ENCODE measurements at regions not wholly inside any gene's neighbourhood (a gene's known extent, or its start where the extent isn't known, plus 50 kb on each side); places are given as distances from the start of the nearest gene placed in this dataset.

DNA sequence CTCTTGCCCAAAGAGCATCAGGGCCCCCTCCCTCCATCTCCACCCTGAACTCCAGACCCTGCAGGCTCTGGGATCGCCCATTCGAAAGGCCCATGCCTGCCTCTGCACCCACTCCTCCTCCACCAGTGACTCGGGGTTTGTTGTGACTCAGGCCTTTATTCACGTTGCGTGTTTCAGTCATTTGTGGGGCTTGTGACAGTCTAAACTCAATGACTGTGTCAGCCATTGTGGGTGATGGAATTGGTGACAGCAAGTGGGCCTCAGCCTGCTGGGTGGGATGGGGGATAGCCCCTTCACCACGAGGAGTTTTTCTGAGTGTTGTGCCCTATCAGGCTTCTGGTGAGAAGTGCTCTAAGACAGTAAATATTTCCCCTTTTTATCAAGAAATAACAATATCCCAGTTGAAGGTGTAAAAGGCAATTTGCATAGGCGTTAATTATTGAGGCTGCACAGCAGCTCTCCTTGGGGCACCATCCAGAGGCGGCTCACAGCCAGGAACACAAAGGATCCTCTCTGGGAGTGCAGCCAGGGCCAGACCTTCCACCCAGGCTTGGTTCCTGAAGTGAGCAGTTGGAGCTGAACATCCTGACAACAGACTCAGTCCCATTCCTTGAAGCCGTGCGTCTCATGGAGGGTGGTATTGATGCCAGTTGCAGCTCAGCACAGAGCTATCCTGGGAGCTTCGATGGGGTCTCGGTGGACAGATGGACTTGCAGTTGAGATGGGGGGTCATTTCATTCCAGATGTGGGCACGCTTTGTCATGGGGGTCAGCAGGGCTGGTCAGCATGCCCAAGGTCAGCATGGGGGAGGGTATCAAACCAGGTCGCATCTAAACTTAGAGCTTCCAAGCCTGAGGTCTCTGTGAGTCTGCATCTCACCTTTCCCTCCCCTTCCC lies 135.6 kb upstream of the CACNA1E start:
- 84% methylated on average over 9 of the region's 14 CpGs for WGBS (ENCODE audit: insufficient coverage)
- Histone ChIP-seq H3K4me3 (ENCODE audit: low read length) (no peak overlapping the region), H3K36me3 (ENCODE audit: control insufficient read depth, insufficient read depth, low read length) (no peaks in the 10 kb centered on the region), H3K4me1 (ENCODE audit: control insufficient read depth, insufficient read depth, low read length) (no peaks in the 10 kb centered on the region), H3K9me3 (replicated peaks; ENCODE audit: control insufficient read depth, low read depth, low read length) (no peaks in the 10 kb centered on the region), H3K27ac (ENCODE audit: low read length) (no peak overlapping the region), H3K27me3 (ENCODE audit: control insufficient read depth, insufficient read depth, low read length) (no peaks in the 10 kb centered on the region)
- DNase-seq, result no peak

DNA sequence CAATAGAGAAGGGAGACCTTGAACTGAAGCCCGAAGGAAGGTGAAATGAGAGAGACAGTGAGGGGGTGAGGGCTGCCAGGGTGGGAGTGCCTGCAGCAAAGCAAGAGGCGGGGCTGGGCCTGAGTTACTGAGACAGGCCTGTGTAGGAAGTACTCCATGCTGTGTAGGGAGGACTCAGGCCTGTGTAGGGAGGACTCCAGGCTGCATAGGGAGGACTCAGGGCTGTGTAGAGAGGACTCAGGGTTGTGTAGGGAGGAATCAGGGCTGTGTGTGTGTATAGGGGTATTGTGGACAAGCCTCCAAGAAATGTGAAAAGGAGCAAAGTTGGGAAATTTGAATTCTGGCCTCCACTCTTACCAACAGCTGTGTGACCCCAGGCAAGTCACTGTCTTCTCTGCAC lies 133.8 kb upstream of the CACNA1E start:
- DNase-seq, result no peak
- Histone ChIP-seq H3K36me3 (ENCODE audit: control insufficient read depth, insufficient read depth, low read length) (no peaks in the 10 kb centered on the region), H3K27ac (ENCODE audit: low read length) (no peak overlapping the region), H3K9me3 (replicated peaks; ENCODE audit: control insufficient read depth, low read depth, low read length) (no peaks in the 10 kb centered on the region), H3K4me3 (ENCODE audit: low read length) (no peak overlapping the region), H3K4me1 (ENCODE audit: control insufficient read depth, insufficient read depth, low read length) (no peaks in the 10 kb centered on the region), H3K27me3 (ENCODE audit: control insufficient read depth, insufficient read depth, low read length) (no peaks in the 10 kb centered on the region)
- WGBS (ENCODE audit: insufficient coverage), result 76% methylated on average over 2 of the region's 2 CpGs

DNA sequence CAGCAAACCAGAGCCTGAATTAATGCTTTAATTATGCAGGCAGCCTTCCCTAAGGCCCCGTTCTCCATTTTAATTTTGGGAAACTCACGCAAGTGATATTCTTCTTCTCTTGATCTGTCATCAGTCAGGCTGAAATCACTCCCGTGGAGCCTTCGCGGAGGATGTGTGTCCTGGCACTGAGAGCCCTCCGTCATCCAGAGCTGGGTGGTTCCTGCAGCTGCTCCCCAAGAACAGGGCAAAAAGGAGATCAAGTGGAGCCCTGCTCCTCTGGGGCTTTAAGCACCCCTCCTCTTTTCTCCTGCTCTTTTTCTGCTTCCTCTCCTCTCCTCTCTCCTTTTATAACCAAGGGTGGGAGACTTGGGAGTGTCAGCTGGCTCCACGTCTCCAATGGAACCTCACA lies 133.2 kb upstream of the CACNA1E start:
- no peaks in the 10 kb centered on the region for H3K36me3 ChIP-seq (ENCODE audit: control insufficient read depth, insufficient read depth, low read length)
- H3K4me1 ChIP-seq (ENCODE audit: control insufficient read depth, insufficient read depth, low read length), result no peaks in the 10 kb centered on the region
- H3K27me3 ChIP-seq (ENCODE audit: control insufficient read depth, insufficient read depth, low read length), result no peaks in the 10 kb centered on the region
- H3K9me3 ChIP-seq (replicated peaks; ENCODE audit: control insufficient read depth, low read depth, low read length), result no peaks in the 10 kb centered on the region
- H3K27ac ChIP-seq (ENCODE audit: low read length), result no peak overlapping the region
- no peak overlapping the region for H3K4me3 ChIP-seq (ENCODE audit: low read length)
- WGBS (ENCODE audit: insufficient coverage), result 72% methylated on average over 7 of the region's 7 CpGs
- DNase-seq, result no peak

DNA sequence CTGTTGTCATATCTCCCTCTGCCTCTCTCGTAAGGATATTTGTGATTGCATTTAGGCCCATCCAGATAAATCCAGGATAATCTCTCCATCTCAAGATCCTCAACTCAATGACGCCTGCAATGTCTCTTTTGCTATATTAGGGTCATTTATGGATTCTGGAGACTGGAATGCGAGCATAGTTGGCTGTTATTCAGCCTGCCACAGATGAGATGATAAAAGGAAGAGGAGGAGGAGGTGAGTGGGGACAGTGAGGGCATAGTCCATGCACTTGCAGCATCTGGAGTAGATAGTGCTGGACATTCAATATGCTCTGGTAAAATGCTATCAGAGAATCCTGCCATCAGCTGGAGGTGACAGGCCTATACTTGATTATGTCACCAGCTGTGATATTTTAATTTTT lies 131.6 kb upstream of the CACNA1E start:
- no peak overlapping the region for H3K4me3 ChIP-seq (ENCODE audit: low read length)
- no peaks in the 10 kb centered on the region for H3K27me3 ChIP-seq (ENCODE audit: control insufficient read depth, insufficient read depth, low read length)
- H3K27ac ChIP-seq (ENCODE audit: low read length), result no peak overlapping the region
- DNase-seq, result no peak
- WGBS (ENCODE audit: insufficient coverage), result 80% methylated on average over 1 of the region's 3 CpGs
- H3K36me3 ChIP-seq (ENCODE audit: control insufficient read depth, insufficient read depth, low read length), result no peaks in the 10 kb centered on the region
- H3K4me1 ChIP-seq (ENCODE audit: control insufficient read depth, insufficient read depth, low read length), result peaks cover 4% of the 10 kb centered on the region
- no peaks in the 10 kb centered on the region for H3K9me3 ChIP-seq (replicated peaks; ENCODE audit: control insufficient read depth, low read depth, low read length)

DNA sequence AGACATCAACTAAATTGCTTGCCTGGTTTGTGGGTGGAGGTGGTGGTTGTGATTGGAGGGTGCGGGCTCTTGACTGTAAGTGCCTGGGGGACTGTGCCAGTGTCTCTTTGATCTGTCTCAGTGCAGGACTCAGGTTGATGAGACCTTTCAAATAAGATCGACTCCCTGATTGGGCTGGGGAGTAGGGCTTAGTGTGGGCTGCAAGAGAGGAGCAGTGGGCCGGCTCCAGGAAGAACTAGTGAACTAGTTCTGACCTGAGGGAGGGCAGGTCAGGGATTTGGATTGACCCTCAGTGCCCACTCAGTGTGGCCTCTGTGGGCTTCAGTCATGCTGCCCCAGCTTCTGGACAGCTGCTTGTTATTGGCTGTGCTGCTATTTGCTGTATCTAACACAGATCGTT lies 130.6 kb upstream of the CACNA1E start:
- H3K4me1 ChIP-seq (ENCODE audit: control insufficient read depth, insufficient read depth, low read length), result peaks cover 8% of the 10 kb centered on the region
- H3K36me3 ChIP-seq (ENCODE audit: control insufficient read depth, insufficient read depth, low read length), result no peaks in the 10 kb centered on the region
- no peak overlapping the region for H3K4me3 ChIP-seq (ENCODE audit: low read length)
- peaks cover 2% of the 10 kb centered on the region for H3K27me3 ChIP-seq (ENCODE audit: control insufficient read depth, insufficient read depth, low read length)
- WGBS (ENCODE audit: insufficient coverage), result 84% methylated on average over 3 of the region's 4 CpGs
- no peaks in the 10 kb centered on the region for H3K9me3 ChIP-seq (replicated peaks; ENCODE audit: control insufficient read depth, low read depth, low read length)
- DNase-seq, result no peak
- no peak overlapping the region for H3K27ac ChIP-seq (ENCODE audit: low read length)

DNA sequence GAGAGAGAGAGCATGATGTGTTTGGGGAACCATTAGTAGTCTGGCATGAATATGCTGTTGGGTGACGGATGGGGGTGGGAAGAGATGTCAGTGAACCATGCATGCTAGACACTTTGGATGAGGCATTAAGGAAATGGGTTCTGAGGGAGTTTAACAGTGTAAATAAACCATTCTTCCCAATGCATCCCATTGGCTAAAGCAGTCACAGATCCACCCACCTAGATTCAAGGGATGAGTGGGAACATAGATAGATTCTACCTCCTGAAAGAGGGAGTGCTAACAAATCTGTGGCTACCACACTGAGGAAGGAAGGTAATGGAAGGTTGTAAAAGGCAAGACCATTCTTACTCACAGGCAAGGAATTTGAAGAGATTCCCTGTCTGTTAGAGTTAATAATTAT lies 129.8 kb upstream of the CACNA1E start:
- Histone ChIP-seq H3K9me3 (replicated peaks; ENCODE audit: control insufficient read depth, low read depth, low read length) (no peaks in the 10 kb centered on the region), H3K4me3 (ENCODE audit: low read length) (no peak overlapping the region), H3K27ac (ENCODE audit: low read length) (no peak overlapping the region), H3K4me1 (ENCODE audit: control insufficient read depth, insufficient read depth, low read length) (peaks cover 8% of the 10 kb centered on the region), H3K27me3 (ENCODE audit: control insufficient read depth, insufficient read depth, low read length) (peaks cover 2% of the 10 kb centered on the region), H3K36me3 (ENCODE audit: control insufficient read depth, insufficient read depth, low read length) (no peaks in the 10 kb centered on the region)
- no peak for DNase-seq
- WGBS (ENCODE audit: insufficient coverage), result no CpG with 5 or more reads among the region's 1 CpG

DNA sequence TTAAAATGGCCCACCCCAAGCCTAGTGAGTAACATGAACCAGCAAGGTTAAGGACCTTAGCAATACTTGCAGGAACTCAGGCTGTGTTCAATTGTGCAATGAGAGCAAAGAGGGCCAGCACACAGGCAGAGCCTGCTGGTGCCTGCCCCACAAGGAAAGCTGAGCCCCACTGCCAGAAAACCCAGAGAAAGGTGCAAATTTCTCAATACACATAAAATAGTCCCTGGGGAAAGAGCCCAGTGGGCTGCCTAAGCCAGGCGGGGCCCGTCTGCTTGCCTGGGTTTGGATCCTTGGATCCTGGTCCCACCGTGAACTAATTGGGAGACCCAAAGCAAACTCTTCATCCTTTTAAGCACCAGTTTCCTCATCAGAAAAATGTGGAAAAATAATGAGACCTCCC lies 128.5 kb upstream of the CACNA1E start:
- Histone ChIP-seq H3K27ac (ENCODE audit: low read length) (no peak overlapping the region), H3K4me1 (ENCODE audit: control insufficient read depth, insufficient read depth, low read length) (peaks cover 8% of the 10 kb centered on the region), H3K36me3 (ENCODE audit: control insufficient read depth, insufficient read depth, low read length) (no peaks in the 10 kb centered on the region), H3K9me3 (replicated peaks; ENCODE audit: control insufficient read depth, low read depth, low read length) (no peaks in the 10 kb centered on the region), H3K27me3 (ENCODE audit: control insufficient read depth, insufficient read depth, low read length) (peaks cover 2% of the 10 kb centered on the region), H3K4me3 (ENCODE audit: low read length) (no peak overlapping the region)
- DNase-seq, result no peak
- WGBS (ENCODE audit: insufficient coverage), result 90% methylated on average over 2 of the region's 3 CpGs

DNA sequence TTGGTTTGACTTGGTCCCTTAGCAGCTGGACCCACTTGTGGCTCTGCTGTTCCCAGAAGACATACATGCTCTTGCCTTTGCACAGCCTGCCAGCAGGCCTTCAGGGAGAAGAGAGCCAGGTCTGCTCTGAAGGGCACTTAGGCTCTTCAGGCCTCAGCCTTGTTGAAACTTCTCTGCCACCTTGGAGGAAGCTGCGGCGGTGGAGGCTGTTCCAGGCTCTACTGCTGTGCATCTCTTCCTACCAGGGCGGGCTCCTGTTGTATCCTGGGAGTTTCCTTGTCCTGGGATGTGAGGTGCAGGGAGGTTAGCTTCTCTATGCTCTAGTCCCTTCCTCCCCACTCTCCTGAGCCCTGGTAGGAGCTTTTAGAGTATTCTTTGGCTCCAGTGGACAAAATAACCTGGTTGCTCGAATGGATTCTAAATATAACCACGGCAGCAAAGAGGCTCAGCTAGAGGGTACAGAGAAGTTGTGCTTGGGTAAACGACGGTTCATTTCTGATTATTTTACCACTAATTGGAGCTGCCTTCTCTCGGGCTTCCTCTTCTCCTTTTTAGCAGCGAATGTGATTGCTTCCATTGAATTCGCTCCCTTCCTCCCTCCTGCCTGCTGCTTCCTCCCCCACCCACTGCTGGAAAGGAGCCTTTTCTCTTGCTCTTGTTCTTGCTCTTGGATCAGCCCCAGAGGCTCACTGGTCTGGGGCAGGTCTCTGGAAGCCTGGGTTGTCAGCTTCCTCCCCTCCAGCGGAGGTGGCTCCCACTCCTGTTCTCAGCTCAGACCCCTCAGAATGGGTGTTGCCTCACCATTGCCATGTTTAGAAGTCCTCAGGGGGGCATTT lies 126.6 kb upstream of the CACNA1E start:
- H3K9me3 ChIP-seq (replicated peaks; ENCODE audit: control insufficient read depth, low read depth, low read length), result no peaks in the 10 kb centered on the region
- H3K4me3 ChIP-seq (ENCODE audit: low read length), result no peak overlapping the region
- no peak overlapping the region for H3K27ac ChIP-seq (ENCODE audit: low read length)
- peaks cover 8% of the 10 kb centered on the region for H3K4me1 ChIP-seq (ENCODE audit: control insufficient read depth, insufficient read depth, low read length)
- H3K27me3 ChIP-seq (ENCODE audit: control insufficient read depth, insufficient read depth, low read length), result peaks cover 2% of the 10 kb centered on the region
- WGBS (ENCODE audit: insufficient coverage), result 29% methylated on average over 7 of the region's 11 CpGs
- H3K36me3 ChIP-seq (ENCODE audit: control insufficient read depth, insufficient read depth, low read length), result no peaks in the 10 kb centered on the region
- DNase-seq, result peak; percentile 16

DNA sequence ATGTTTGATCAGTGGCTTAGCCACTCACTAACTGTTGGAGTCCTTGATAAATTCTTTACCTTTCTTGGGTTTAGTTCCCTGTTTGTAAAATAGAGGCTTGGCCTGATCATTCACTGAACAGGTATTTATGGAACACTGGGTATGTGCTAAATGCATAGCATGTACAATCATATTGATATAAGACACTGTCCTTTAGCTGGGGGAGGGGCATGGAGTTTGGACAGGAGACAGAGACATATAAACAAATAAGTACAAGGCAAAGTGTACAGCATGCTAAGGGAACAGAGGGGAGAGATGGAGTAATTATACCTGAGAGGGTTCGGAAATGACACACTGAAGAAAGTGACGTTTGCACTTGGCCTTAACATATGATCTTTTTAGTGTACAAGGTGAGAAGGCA lies 124.3 kb upstream of the CACNA1E start:
- 79% methylated on average over 2 of the region's 2 CpGs for WGBS (ENCODE audit: insufficient coverage)
- H3K36me3 ChIP-seq (ENCODE audit: control insufficient read depth, insufficient read depth, low read length), result no peaks in the 10 kb centered on the region
- no peaks in the 10 kb centered on the region for H3K9me3 ChIP-seq (replicated peaks; ENCODE audit: control insufficient read depth, low read depth, low read length)
- H3K27me3 ChIP-seq (ENCODE audit: control insufficient read depth, insufficient read depth, low read length), result peaks cover 2% of the 10 kb centered on the region
- no peak for DNase-seq
- no peak overlapping the region for H3K4me3 ChIP-seq (ENCODE audit: low read length)
- H3K27ac ChIP-seq (ENCODE audit: low read length), result no peak overlapping the region
- peaks cover 8% of the 10 kb centered on the region for H3K4me1 ChIP-seq (ENCODE audit: control insufficient read depth, insufficient read depth, low read length)

DNA sequence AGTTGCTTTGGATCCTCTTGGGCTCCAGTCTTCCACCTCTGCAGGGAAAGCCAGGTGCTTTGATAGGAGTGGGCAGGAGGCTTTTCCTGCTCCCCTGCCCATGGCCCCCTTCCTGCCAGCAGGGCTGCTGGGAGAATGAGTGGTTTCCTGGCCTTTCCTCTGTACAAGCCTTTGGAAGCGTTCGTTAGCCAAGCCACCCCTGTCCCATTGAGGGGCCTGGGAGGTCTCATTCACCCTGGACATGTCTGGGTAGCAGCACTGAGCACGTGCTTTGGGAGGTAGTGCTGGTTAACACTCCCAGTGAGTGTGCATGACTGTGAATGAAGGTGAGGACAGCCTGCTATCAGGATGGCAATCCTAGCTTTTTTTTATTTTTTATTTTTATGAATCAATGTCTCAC lies 118.5 kb upstream of the CACNA1E start:
- no peak overlapping the region for H3K27ac ChIP-seq (ENCODE audit: low read length)
- H3K27me3 ChIP-seq (ENCODE audit: control insufficient read depth, insufficient read depth, low read length), result no peaks in the 10 kb centered on the region
- peaks cover 2% of the 10 kb centered on the region for H3K4me1 ChIP-seq (ENCODE audit: control insufficient read depth, insufficient read depth, low read length)
- H3K36me3 ChIP-seq (ENCODE audit: control insufficient read depth, insufficient read depth, low read length), result no peaks in the 10 kb centered on the region
- no peak overlapping the region for H3K4me3 ChIP-seq (ENCODE audit: low read length)
- no peaks in the 10 kb centered on the region for H3K9me3 ChIP-seq (replicated peaks; ENCODE audit: control insufficient read depth, low read depth, low read length)
- 93% methylated on average over 3 of the region's 3 CpGs for WGBS (ENCODE audit: insufficient coverage)
- DNase-seq, result no peak
